ENCODE measurements at regions not wholly inside any gene's neighbourhood (a gene's known extent, or its start where the extent isn't known, plus 50 kb on each side); places are given as distances from the start of the nearest gene placed in this dataset.

- ChIA-PET CTCF (no interaction called here), POLR2A (no interaction called here)
- Histone ChIP-seq H3K27ac (ENCODE audit: low read depth in 2 of 2, low read length in 1 of 2) (no peak overlapping the region), H4K20me1 (ENCODE audit: insufficient read depth) (no peaks in the 10 kb centered on the region), H2AFZ (ENCODE audit: low read depth) (no peak overlapping the region), H3K9me2 (no peaks in the 10 kb centered on the region), H3K4me3 (ENCODE audit: low read depth in 2 of 2, low read length in 1 of 2) (no peak overlapping the region), H3K4me1 (ENCODE audit: control insufficient read depth in 1 of 2, insufficient read depth in 2 of 2, low read depth in 1 of 2, low read length in 1 of 2) (no peaks in the 10 kb centered on the region), H3K27me3 (ENCODE audit: insufficient read depth) (no peaks in the 10 kb centered on the region), H3K79me2 (ENCODE audit: insufficient read depth) (no peaks in the 10 kb centered on the region), H3K9ac (no peak overlapping the region), H3F3A (replicated peaks; ENCODE audit: insufficient read depth) (no peaks in the 10 kb centered on the region), H3K36me3 (replicated peaks in 1 of 2; ENCODE audit: control insufficient read depth in 1 of 2, insufficient read depth in 2 of 2, low read length in 1 of 2) (no peaks in the 10 kb centered on the region), H3K4me2 (no peak overlapping the region), H3K9me3 (no peaks in the 10 kb centered on the region)
- TF ChIP-seq ELF1 (IDR thresholded peaks at IDR 0.05) (no peak), RCOR1 (IDR thresholded peaks at IDR 0.05; ENCODE audit: low read length) (no peak), EP300 (IDR thresholded peaks at IDR 0.05; ENCODE audit: borderline replicate concordance in 1 of 2, low read depth in 1 of 2, low read length in 1 of 2) (no peak), RXRA (IDR thresholded peaks at IDR 0.05; ENCODE audit: borderline replicate concordance, low read depth) (no peak), MXI1 (IDR thresholded peaks at IDR 0.05; ENCODE audit: low read depth, low read length) (no peak), EZH2phosphoT487 (IDR thresholded peaks at IDR 0.05; ENCODE audit: borderline replicate concordance, low read depth) (no peak), GATA2 (CRISPR knock-in tag; IDR thresholded peaks at IDR 0.05) (no peak), TCF12 (IDR thresholded peaks at IDR 0.05) (no peak), MEF2A (IDR thresholded peaks at IDR 0.05; ENCODE audit: borderline replicate concordance, low read depth) (no peak), RFX5 (IDR thresholded peaks at IDR 0.05; ENCODE audit: low read length) (no peak), RAD21 (IDR thresholded peaks at IDR 0.05; ENCODE audit: low read length) (no peak), FOSL2 (IDR thresholded peaks at IDR 0.05; ENCODE audit: borderline replicate concordance, low read depth) (no peak), SIN3A (IDR thresholded peaks at IDR 0.05; ENCODE audit: borderline replicate concordance, low read depth, low read length) (no peak), POLR2AphosphoS5 (IDR thresholded peaks at IDR 0.05; ENCODE audit: low read depth, low read length) (no peak), FOXM1 (IDR thresholded peaks at IDR 0.05; ENCODE audit: low read depth) (no peak)
- TF ChIP-seq, protein P1, sequence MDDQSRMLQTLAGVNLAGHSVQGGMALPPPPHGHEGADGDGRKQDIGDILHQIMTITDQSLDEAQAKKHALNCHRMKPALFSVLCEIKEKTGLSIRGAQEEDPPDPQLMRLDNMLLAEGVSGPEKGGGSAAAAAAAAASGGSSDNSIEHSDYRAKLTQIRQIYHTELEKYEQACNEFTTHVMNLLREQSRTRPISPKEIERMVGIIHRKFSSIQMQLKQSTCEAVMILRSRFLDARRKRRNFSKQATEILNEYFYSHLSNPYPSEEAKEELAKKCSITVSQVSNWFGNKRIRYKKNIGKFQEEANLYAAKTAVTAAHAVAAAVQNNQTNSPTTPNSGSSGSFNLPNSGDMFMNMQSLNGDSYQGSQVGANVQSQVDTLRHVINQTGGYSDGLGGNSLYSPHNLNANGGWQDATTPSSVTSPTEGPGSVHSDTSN (IDR thresholded peaks at IDR 0.05): no peak
- TF ChIP-seq, protein P2, sequence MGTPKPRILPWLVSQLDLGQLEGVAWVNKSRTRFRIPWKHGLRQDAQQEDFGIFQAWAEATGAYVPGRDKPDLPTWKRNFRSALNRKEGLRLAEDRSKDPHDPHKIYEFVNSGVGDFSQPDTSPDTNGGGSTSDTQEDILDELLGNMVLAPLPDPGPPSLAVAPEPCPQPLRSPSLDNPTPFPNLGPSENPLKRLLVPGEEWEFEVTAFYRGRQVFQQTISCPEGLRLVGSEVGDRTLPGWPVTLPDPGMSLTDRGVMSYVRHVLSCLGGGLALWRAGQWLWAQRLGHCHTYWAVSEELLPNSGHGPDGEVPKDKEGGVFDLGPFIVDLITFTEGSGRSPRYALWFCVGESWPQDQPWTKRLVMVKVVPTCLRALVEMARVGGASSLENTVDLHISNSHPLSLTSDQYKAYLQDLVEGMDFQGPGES (IDR thresholded peaks at IDR 0.05; ENCODE audit: low read depth, low read length): no peak
- TF ChIP-seq, protein P3, sequence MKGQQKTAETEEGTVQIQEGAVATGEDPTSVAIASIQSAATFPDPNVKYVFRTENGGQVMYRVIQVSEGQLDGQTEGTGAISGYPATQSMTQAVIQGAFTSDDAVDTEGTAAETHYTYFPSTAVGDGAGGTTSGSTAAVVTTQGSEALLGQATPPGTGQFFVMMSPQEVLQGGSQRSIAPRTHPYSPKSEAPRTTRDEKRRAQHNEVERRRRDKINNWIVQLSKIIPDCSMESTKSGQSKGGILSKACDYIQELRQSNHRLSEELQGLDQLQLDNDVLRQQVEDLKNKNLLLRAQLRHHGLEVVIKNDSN (IDR thresholded peaks at IDR 0.05; ENCODE audit: borderline replicate concordance, low read depth): no peak
- TF ChIP-seq, protein P4, sequence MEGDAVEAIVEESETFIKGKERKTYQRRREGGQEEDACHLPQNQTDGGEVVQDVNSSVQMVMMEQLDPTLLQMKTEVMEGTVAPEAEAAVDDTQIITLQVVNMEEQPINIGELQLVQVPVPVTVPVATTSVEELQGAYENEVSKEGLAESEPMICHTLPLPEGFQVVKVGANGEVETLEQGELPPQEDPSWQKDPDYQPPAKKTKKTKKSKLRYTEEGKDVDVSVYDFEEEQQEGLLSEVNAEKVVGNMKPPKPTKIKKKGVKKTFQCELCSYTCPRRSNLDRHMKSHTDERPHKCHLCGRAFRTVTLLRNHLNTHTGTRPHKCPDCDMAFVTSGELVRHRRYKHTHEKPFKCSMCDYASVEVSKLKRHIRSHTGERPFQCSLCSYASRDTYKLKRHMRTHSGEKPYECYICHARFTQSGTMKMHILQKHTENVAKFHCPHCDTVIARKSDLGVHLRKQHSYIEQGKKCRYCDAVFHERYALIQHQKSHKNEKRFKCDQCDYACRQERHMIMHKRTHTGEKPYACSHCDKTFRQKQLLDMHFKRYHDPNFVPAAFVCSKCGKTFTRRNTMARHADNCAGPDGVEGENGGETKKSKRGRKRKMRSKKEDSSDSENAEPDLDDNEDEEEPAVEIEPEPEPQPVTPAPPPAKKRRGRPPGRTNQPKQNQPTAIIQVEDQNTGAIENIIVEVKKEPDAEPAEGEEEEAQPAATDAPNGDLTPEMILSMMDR (IDR thresholded peaks at IDR 0.05): no peak
- DNase-seq: no peak
- 23% methylated on average over 2 of the region's 2 CpGs for WGBS (ENCODE audit: low lambda C conversion rate)
These were observed 375.7 kb upstream of the KIRREL3 start for GRCh38 chr11:127376301-127376700.

Measured in SK-N-SH (cell line).